Endothelial cell of umbilical vein (primary cell): ENCODE measurements at regions not wholly inside any gene's neighbourhood (a gene's known extent, or its start where the extent isn't known, plus 50 kb on each side); places are given as distances from the start of the nearest gene placed in this dataset.

Experiments
- BruUV-seq: library from RNA; stranded (reverse); fragments of 400-500 nt; replicated peaks from 2 replicates; lab custom pipeline; 2021; lab: Mats Ljungman, UMichigan
- CTCF ChIA-PET: fragments of 300-600, 350-600 bp; sonication (Branson Sonifier 250); formaldehyde crosslinking; loops from one replicate; lab custom pipeline; 2021; ENCODE audit warnings: antibody characterized with exemption, inconsistent platforms; lab: Charles Lee
- POLR2A ChIA-PET: fragments of 300-600, 350-600 bp; sonication (Branson Sonifier 250); formaldehyde crosslinking; loops from one replicate; lab custom pipeline; 2021; ENCODE audit warnings: antibody characterized with exemption, inconsistent platforms; lab: Charles Lee
- DNase-seq: peaks from one replicate; pipeline ENCODE4 v3.0.0-alpha.2; 2011; ENCODE audit warnings: low read depth, low spot score
- FAIRE-seq: peaks from 2 replicates; lab custom pipeline; 2011; peaks lifted over from hg19 to GRCh38; lab: Jason Lieb, UNC
- H2AFZ ChIP-seq: 2 replicates; pipeline ENCODE4 v1.6.0; 2012; ENCODE audit warnings: low read depth, low read length, control low read depth, inconsistent platforms
- H3K27ac ChIP-seq: 2 replicates; pipeline ENCODE4 v1.5.1; 2011; ENCODE audit warnings: low read depth, mild to moderate bottlenecking, control low read depth, low read length, moderate library complexity; ENCODE audit not compliant: insufficient read depth
- H3K27me3 ChIP-seq, 2 experiments: 2 replicates each; pipeline versions ENCODE4 v1.6.0 to v1.6.1; 2011; ENCODE audit warnings: low read length in 2 of 2, mixed read lengths in 1 of 2; ENCODE audit not compliant: control insufficient read depth in 2 of 2, insufficient read depth in 2 of 2
- H3K36me3 ChIP-seq, 2 experiments: 2 replicates in 1 of 2; 3 replicates in 1 of 2; pipeline ENCODE4 v1.5.1; 2011; ENCODE audit warnings: low read length in 2 of 2, mild to moderate bottlenecking in 1 of 2, moderate library complexity in 1 of 2; ENCODE audit not compliant: control insufficient read depth in 2 of 2, insufficient read depth in 2 of 2; ENCODE audit errors: extremely low read depth in 1 of 2
- H3K4me1 ChIP-seq: 3 replicates; pipeline ENCODE4 v1.5.1; 2011; ENCODE audit warnings: mild to moderate bottlenecking, low read length; ENCODE audit not compliant: control insufficient read depth, insufficient read depth; ENCODE audit errors: extremely low read depth
- H3K4me2 ChIP-seq: 2 replicates; pipeline ENCODE4 v1.6.1; 2011; ENCODE audit warnings: low read length, control low read depth, mixed read lengths; ENCODE audit not compliant: insufficient read depth
- H3K4me3 ChIP-seq, 3 experiments: fragments of 200-600 bp in 1 of 3; sonication (generic), shearing (Covaris generic) in 1 of 3; replicated peaks in 1 of 3; 2 replicates each; pipeline ENCODE4 v1.5.1; 2011 to 2016; ENCODE audit warnings: control low read depth in 3 of 3, low read length in 3 of 3, mild to moderate bottlenecking in 2 of 3, inconsistent platforms in 1 of 3, low read depth in 1 of 3, moderate library complexity in 1 of 3; ENCODE audit not compliant: insufficient read depth in 1 of 3
- H3K79me2 ChIP-seq: 2 replicates; pipeline ENCODE4 v1.6.0; 2012; ENCODE audit warnings: low read length, inconsistent platforms; ENCODE audit not compliant: control insufficient read depth, insufficient read depth
- H3K9ac ChIP-seq: replicated peaks from 2 replicates; pipeline ENCODE3; 2011; ENCODE audit warnings: low read length, control low read depth; ENCODE audit not compliant: insufficient read depth; ENCODE audit errors: extremely low read depth
- H3K9me1 ChIP-seq: replicated peaks from 3 replicates; pipeline ENCODE4 v1.6.0; 2011; ENCODE audit warnings: mild to moderate bottlenecking, low read length; ENCODE audit not compliant: control insufficient read depth, insufficient read depth; ENCODE audit errors: extremely low read depth
- H3K9me3 ChIP-seq: replicated peaks from 2 replicates; pipeline ENCODE4 v1.5.1; 2012; ENCODE audit warnings: low read length, inconsistent platforms; ENCODE audit not compliant: control insufficient read depth, insufficient read depth
- H4K20me1 ChIP-seq: replicated peaks from 2 replicates; pipeline ENCODE3; 2011; ENCODE audit warnings: mild to moderate bottlenecking, low read length; ENCODE audit not compliant: control insufficient read depth, insufficient read depth; ENCODE audit errors: extremely low read depth
- CTCF ChIP-seq, 2 donors: IDR thresholded peaks; 1 replicate in 1 of 2; 2 replicates in 1 of 2; pipeline ENCODE4 v1.5.1; 2011; ENCODE audit warnings: low read length in 2 of 2, mild to moderate bottlenecking in 2 of 2, moderate library complexity in 2 of 2, control low read depth in 1 of 2, inconsistent platforms in 1 of 2, low read depth in 1 of 2; ENCODE audit not compliant: insufficient read depth in 1 of 2; ENCODE audit errors: extremely low read depth in 1 of 2
- EZH2 ChIP-seq: IDR thresholded peaks from 2 replicates; pipeline ENCODE4 v1.6.1; 2012; ENCODE audit warnings: borderline replicate concordance, low read depth, mild to moderate bottlenecking, moderate library complexity, low read length, inconsistent platforms; ENCODE audit not compliant: severe bottlenecking
- FOS ChIP-seq: IDR thresholded peaks from 2 replicates; pipeline ENCODE4 v1.6.1; 2011; ENCODE audit warnings: mild to moderate bottlenecking, low read length, moderate library complexity, borderline replicate concordance; ENCODE audit not compliant: insufficient read depth
- GATA2 ChIP-seq: IDR thresholded peaks from 2 replicates; pipeline ENCODE4 v1.7.0; 2011; ENCODE audit warnings: low read depth, mild to moderate bottlenecking, moderate library complexity, mixed read lengths, low read length; ENCODE audit not compliant: insufficient read length, insufficient read depth
- JUN ChIP-seq: IDR thresholded peaks from 2 replicates; pipeline ENCODE4 v1.6.1; 2011; ENCODE audit warnings: borderline replicate concordance, low read depth; ENCODE audit not compliant: insufficient read length, insufficient read depth
- MYC ChIP-seq: IDR thresholded peaks from one replicate; pipeline ENCODE4 v1.6.1; 2011; ENCODE audit warnings: mild to moderate bottlenecking, low read depth, low read length
- POLR2A ChIP-seq: IDR thresholded peaks from 2 replicates; pipeline ENCODE4 v1.6.1; 2012; ENCODE audit warnings: low read depth, mild to moderate bottlenecking, control low read depth, low read length
- POLR2AphosphoS5 ChIP-seq: IDR thresholded peaks from 2 replicates; pipeline ENCODE4 v1.6.1; 2012; ENCODE audit warnings: low read depth, mild to moderate bottlenecking, control low read depth, low read length, moderate library complexity; ENCODE audit not compliant: insufficient read depth
- dilution Hi-C: fragments of 300-500 bp; cut with MboI; formaldehyde crosslinking; loops from one replicate; pipeline ENCODE4 v1.15.0; 2019; ENCODE audit warnings: low sequenced_read_pairs; ENCODE audit not compliant: extremely low pct_ligation_motif_present
- intact Hi-C: fragments of 100-400 bp; cut with micrococcal nuclease; formaldehyde crosslinking; loops from one replicate; pipeline ENCODE4 v1.10.0; 2022
- TF ChIP-seq, protein P1 (sequence below): IDR thresholded peaks from 2 replicates; pipeline ENCODE4 v1.6.1; 2011; ENCODE audit not compliant: insufficient read depth, insufficient read length

DNA sequence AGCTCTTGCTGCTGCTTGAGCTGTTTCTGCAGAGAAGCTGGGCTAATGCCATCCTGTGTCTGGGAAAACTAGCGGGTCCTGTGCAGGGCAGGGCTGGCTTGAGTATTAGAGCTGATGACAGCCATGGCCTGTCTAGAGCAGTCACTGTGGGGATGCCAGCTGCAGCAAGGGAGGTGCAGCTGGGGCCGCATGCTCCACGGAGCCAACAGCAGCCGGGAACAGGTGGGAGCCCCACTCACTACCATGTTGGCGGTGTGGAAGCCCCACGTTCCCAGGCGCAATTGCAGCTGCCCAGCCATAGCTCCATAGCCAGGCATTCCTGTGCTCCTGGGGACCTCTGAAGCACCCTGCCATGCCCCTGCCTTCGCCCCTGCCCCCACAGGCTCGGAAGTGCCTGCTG lies 212.9 kb downstream of the TFAP2C start:
- TF ChIP-seq POLR2AphosphoS5 (no peak), MYC (no peak), FOS (no peak), POLR2A (no peak), CTCF (IDR thresholded peaks at IDR 0.05; ENCODE audit: extremely low read depth in 1 of 2, insufficient read depth in 1 of 2, low read depth in 1 of 2, low read length in 2 of 2) (no peak), EZH2 (no peak), JUN (no peak), GATA2 (no peak)
- TF ChIP-seq, protein P1, sequence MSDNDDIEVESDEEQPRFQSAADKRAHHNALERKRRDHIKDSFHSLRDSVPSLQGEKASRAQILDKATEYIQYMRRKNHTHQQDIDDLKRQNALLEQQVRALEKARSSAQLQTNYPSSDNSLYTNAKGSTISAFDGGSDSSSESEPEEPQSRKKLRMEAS = no peak
- intact Hi-C loops = no loop called here
- H3K79me2 ChIP-seq = no peaks in the 10 kb centered on the region
- H3K4me3 ChIP-seq = no peak overlapping the region
- H3K27me3 ChIP-seq = no peaks in the 10 kb centered on the region
- no peaks in the 10 kb centered on the region for H3K9me3 ChIP-seq
- FAIRE-seq (no peak), DNase-seq (no peak)
- H3K9me1 ChIP-seq = no peaks in the 10 kb centered on the region
- no peak overlapping the region for H2AFZ ChIP-seq
- no TSS peak for BruUV-seq
- H3K36me3 ChIP-seq = no peaks in the 10 kb centered on the region
- no peak overlapping the region for H3K27ac ChIP-seq
- POLR2A ChIA-PET = no interaction called here
- H3K9ac ChIP-seq = no peak overlapping the region
- H3K4me2 ChIP-seq = no peak overlapping the region
- dilution Hi-C loops = no loop called here
- CTCF ChIA-PET = no interaction called here
- H4K20me1 ChIP-seq = no peaks in the 10 kb centered on the region
- H3K4me1 ChIP-seq = no peaks in the 10 kb centered on the region
